Neural progenitor cell (in vitro differentiated cells): ENCODE measurements at regions not wholly inside any gene's neighbourhood (a gene's known extent, or its start where the extent isn't known, plus 50 kb on each side); places are given as distances from the start of the nearest gene placed in this dataset.

Source experiments
- DNase-seq: peaks from one replicate; pipeline ENCODE4 v3.0.0-alpha.2; 2016; ENCODE audit warnings: low spot score
- H2AFZ ChIP-seq: fragments of 200-600 bp; sonication (generic); replicated peaks from 2 replicates; pipeline ENCODE4 v1.6.1; 2016; ENCODE audit warnings: antibody characterized with exemption
- H3F3A ChIP-seq: fragments of 200-600 bp; sonication (generic); 2 replicates; pipeline ENCODE4 v1.6.1; 2016; ENCODE audit warnings: antibody characterized with exemption, low read depth
- H3K27ac ChIP-seq: fragments of 200-600 bp; sonication (generic); 2 replicates; pipeline ENCODE4 v1.5.1; 2016; ENCODE audit warnings: mild to moderate bottlenecking
- H3K27me3 ChIP-seq: fragments of 200-600 bp; sonication (generic); 2 replicates; pipeline ENCODE4 v1.6.1; 2016; ENCODE audit warnings: mild to moderate bottlenecking, moderate library complexity
- H3K36me3 ChIP-seq: fragments of 200-600 bp; sonication (generic); 2 replicates; pipeline ENCODE4 v1.5.1; 2016
- H3K4me1 ChIP-seq: fragments of 200-600 bp; sonication (generic); 2 replicates; pipeline ENCODE4 v1.6.1; 2016; ENCODE audit warnings: mixed run types
- H3K4me2 ChIP-seq: fragments of 200-600 bp; sonication (generic); 2 replicates; pipeline ENCODE4 v1.6.1; 2016
- H3K4me3 ChIP-seq: fragments of 200-600 bp; sonication (generic); 2 replicates; pipeline ENCODE4 v1.5.1; 2016
- H3K79me2 ChIP-seq: fragments of 200-600 bp; sonication (generic); 2 replicates; pipeline ENCODE4 v1.6.1; 2016; ENCODE audit warnings: low read depth
- H3K9ac ChIP-seq: fragments of 200-600 bp; sonication (generic); 2 replicates; pipeline ENCODE4 v1.6.1; 2016
- H3K9me3 ChIP-seq: fragments of 200-600 bp; sonication (generic); 2 replicates; pipeline ENCODE4 v1.5.1; 2016; ENCODE audit warnings: low read depth
- H4K20me1 ChIP-seq: fragments of 200-600 bp; sonication (generic); 2 replicates; pipeline ENCODE4 v1.6.1; 2016; ENCODE audit warnings: low read depth
- H3K27ac Mint-ChIP-seq: 3 replicates; pipeline ENCODE4 v1.8.0; 2021; ENCODE audit warnings: mixed read lengths
- H3K27me3 Mint-ChIP-seq: 2 replicates; pipeline ENCODE4 v1.8.0; 2022; ENCODE audit warnings: low read depth, mild to moderate bottlenecking, inconsistent platforms, moderate library complexity, mixed read lengths; ENCODE audit not compliant: insufficient read depth
- H3K36me3 Mint-ChIP-seq: 3 replicates; pipeline ENCODE4 v1.8.0; 2021; ENCODE audit warnings: mixed read lengths
- H3K4me1 Mint-ChIP-seq: 3 replicates; pipeline ENCODE4 v1.8.0; 2021; ENCODE audit warnings: mixed read lengths
- H3K4me3 Mint-ChIP-seq: 3 replicates; pipeline ENCODE4 v1.8.0; 2021; ENCODE audit warnings: mild to moderate bottlenecking, moderate library complexity, mixed read lengths
- H3K9me3 Mint-ChIP-seq: 3 replicates; pipeline ENCODE4 v1.8.0; 2020; ENCODE audit warnings: mixed read lengths
- EZH2 ChIP-seq: fragments of 200-600 bp; sonication (generic); IDR thresholded peaks from 2 replicates; pipeline ENCODE4 v1.6.1; 2017; ENCODE audit warnings: antibody characterized with exemption, mild to moderate bottlenecking, moderate library complexity
- EZH2phosphoT487 ChIP-seq: fragments of 200-600 bp; sonication (generic); IDR thresholded peaks from 2 replicates; pipeline ENCODE4 v1.6.1; 2017; ENCODE audit warnings: antibody characterized with exemption
- TF ChIP-seq, protein P1 (sequence below): fragments of 200-600 bp; sonication (generic); IDR thresholded peaks from 2 replicates; pipeline ENCODE4 v1.5.1; 2017; ENCODE audit warnings: antibody characterized with exemption, mild to moderate bottlenecking

DNA sequence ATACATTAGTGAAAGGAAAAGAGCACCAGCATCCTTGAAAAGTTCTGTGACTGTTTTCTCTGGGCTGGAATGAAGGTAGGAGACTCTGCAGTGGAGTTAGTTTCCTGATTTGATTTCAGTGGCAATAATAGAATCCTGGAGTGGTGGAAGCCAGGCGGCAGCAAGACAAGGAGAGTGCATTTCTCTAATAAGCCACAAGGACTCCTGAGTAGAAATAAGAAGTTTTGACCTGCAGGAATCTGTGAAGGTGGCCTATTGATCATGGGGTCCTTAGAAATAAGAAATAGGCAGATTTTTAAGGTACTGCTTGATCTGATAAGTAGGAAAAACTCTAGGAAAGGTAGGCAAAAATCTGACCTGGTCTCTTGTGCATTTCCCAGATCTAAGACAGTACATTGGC lies 68.4 kb upstream of the ELOVL5 start:
- Histone ChIP-seq H3K36me3 (no peaks in the 10 kb centered on the region), H3K4me1 (peaks cover 8% of the 10 kb centered on the region), H3K79me2 (no peaks in the 10 kb centered on the region), H3K4me3 (no peak overlapping the region), H4K20me1 (no peaks in the 10 kb centered on the region), H3K9me3 (no peaks in the 10 kb centered on the region), H3K27me3 (no peaks in the 10 kb centered on the region), H3K27ac (no peak overlapping the region), H3K9ac (no peak overlapping the region), H3F3A (peaks cover under 1% of the 10 kb centered on the region), H3K4me2 (no peak overlapping the region), H2AFZ (peak overlapping the region; percentile 75)
- Mint-ChIP-seq H3K4me3 (no peak overlapping the region), H3K27ac (no peak overlapping the region), H3K9me3 (no peaks in the 10 kb centered on the region), H3K4me1 (peaks cover 2% of the 10 kb centered on the region), H3K27me3 (no peaks in the 10 kb centered on the region), H3K36me3 (no peaks in the 10 kb centered on the region)
- no peak for DNase-seq
- TF ChIP-seq EZH2, result no peak
- TF ChIP-seq, protein P1, sequence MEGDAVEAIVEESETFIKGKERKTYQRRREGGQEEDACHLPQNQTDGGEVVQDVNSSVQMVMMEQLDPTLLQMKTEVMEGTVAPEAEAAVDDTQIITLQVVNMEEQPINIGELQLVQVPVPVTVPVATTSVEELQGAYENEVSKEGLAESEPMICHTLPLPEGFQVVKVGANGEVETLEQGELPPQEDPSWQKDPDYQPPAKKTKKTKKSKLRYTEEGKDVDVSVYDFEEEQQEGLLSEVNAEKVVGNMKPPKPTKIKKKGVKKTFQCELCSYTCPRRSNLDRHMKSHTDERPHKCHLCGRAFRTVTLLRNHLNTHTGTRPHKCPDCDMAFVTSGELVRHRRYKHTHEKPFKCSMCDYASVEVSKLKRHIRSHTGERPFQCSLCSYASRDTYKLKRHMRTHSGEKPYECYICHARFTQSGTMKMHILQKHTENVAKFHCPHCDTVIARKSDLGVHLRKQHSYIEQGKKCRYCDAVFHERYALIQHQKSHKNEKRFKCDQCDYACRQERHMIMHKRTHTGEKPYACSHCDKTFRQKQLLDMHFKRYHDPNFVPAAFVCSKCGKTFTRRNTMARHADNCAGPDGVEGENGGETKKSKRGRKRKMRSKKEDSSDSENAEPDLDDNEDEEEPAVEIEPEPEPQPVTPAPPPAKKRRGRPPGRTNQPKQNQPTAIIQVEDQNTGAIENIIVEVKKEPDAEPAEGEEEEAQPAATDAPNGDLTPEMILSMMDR, result peak; percentile 29
- TF ChIP-seq EZH2phosphoT487, result no peak

DNA sequence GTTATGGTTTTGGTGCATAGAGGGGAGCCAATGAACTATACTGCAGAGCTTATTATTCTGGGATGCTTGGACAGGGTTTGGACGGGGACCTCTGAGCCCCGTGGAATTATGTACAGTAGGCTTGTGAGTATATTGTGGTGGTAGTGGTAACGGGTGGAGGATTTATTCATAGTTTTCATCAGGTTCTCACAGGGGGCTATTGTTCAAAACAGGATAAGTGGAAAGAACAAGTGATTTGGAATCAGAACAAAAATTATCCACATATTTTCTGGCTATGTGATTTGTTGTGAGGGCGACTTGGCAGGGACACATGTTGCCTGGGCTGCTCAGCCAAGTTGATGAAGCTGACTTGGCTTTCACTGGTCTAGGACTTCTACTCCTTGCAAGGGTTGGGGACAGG lies 64.6 kb upstream of the ELOVL5 start:
- no peaks in the 10 kb centered on the region for H3K36me3 ChIP-seq
- no peak overlapping the region for H3K4me3 ChIP-seq
- H3K27ac ChIP-seq, result no peak overlapping the region
- peaks cover 8% of the 10 kb centered on the region for H3F3A ChIP-seq
- Mint-ChIP-seq H3K4me3 (no peak overlapping the region), H3K9me3 (no peaks in the 10 kb centered on the region), H3K36me3 (no peaks in the 10 kb centered on the region), H3K4me1 (peaks cover 7% of the 10 kb centered on the region), H3K27ac (no peak overlapping the region), H3K27me3 (no peaks in the 10 kb centered on the region)
- TF ChIP-seq EZH2phosphoT487, result no peak
- no peak for TF ChIP-seq EZH2
- TF ChIP-seq, protein P1, result no peak
- H3K9me3 ChIP-seq, result no peaks in the 10 kb centered on the region
- no peak overlapping the region for H3K4me2 ChIP-seq
- peaks cover 20% of the 10 kb centered on the region for H3K4me1 ChIP-seq
- no peak overlapping the region for H3K9ac ChIP-seq
- no peak overlapping the region for H2AFZ ChIP-seq
- H3K79me2 ChIP-seq, result no peaks in the 10 kb centered on the region
- H4K20me1 ChIP-seq, result no peaks in the 10 kb centered on the region
- H3K27me3 ChIP-seq, result no peaks in the 10 kb centered on the region
- DNase-seq, result no peak

DNA sequence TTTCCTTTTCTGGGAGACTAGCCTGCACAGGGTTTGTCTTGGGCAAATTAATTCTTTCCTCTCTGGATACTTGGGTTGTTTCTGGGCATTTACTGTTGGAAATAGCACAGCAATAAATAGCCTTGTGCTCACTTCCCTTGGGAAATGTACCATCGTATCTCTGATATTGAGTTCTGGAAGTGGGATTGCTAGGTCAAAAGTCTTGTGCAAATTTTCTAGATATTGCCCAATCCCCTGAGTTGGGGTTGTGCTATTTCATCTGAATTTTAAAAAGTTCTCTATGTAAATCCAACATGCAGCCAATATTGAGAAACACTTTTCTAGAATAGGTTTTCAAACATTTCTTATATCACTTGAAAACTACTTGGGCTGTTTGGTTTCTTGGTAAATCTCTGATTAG lies 64.0 kb upstream of the ELOVL5 start:
- H3K27ac ChIP-seq, result no peak overlapping the region
- H3K9me3 ChIP-seq, result no peaks in the 10 kb centered on the region
- Mint-ChIP-seq H3K27me3 (no peaks in the 10 kb centered on the region), H3K36me3 (no peaks in the 10 kb centered on the region), H3K9me3 (no peaks in the 10 kb centered on the region), H3K4me1 (peaks cover 7% of the 10 kb centered on the region), H3K4me3 (no peak overlapping the region), H3K27ac (no peak overlapping the region)
- peaks cover 8% of the 10 kb centered on the region for H3F3A ChIP-seq
- H2AFZ ChIP-seq, result no peak overlapping the region
- TF ChIP-seq EZH2phosphoT487 (no peak), EZH2 (no peak)
- TF ChIP-seq, protein P1, result no peak
- H3K27me3 ChIP-seq, result no peaks in the 10 kb centered on the region
- no peak overlapping the region for H3K4me3 ChIP-seq
- H3K79me2 ChIP-seq, result no peaks in the 10 kb centered on the region
- no peak overlapping the region for H3K4me2 ChIP-seq
- H3K4me1 ChIP-seq, result peaks cover 20% of the 10 kb centered on the region
- no peaks in the 10 kb centered on the region for H4K20me1 ChIP-seq
- H3K9ac ChIP-seq, result no peak overlapping the region
- no peaks in the 10 kb centered on the region for H3K36me3 ChIP-seq
- DNase-seq, result no peak
